ENCODE measurements at regions not wholly inside any gene's neighbourhood (a gene's known extent, or its start where the extent isn't known, plus 50 kb on each side); places are given as distances from the start of the nearest gene placed in this dataset.

GRCh38 chr15:91634179-91634578 lies 219.3 kb upstream of the SLCO3A1 start:
- H3K27me3 ChIP-seq (replicated peaks; ENCODE audit: control insufficient read depth, insufficient read depth, low read length): no peaks in the 10 kb centered on the region
- no peak overlapping the region for H3K4me3 ChIP-seq (replicated peaks; ENCODE audit: low read depth, low read length)
- TF ChIP-seq CTCF (IDR thresholded peaks at IDR 0.05; ENCODE audit: insufficient read depth, low read length, poor library complexity, severe bottlenecking): no peak
- DNase-seq (ENCODE audit: extremely low read depth, insufficient read length): no peak
- no peaks in the 10 kb centered on the region for H3K36me3 ChIP-seq (ENCODE audit: control insufficient read depth, insufficient read depth, low read length)

GRCh38 chr15:91635080-91635479 lies 218.4 kb upstream of the SLCO3A1 start:
- H3K36me3 ChIP-seq (ENCODE audit: control insufficient read depth, insufficient read depth, low read length): no peaks in the 10 kb centered on the region
- DNase-seq (ENCODE audit: extremely low read depth, insufficient read length): no peak
- H3K4me3 ChIP-seq (replicated peaks; ENCODE audit: low read depth, low read length): no peak overlapping the region
- no peak for TF ChIP-seq CTCF (IDR thresholded peaks at IDR 0.05; ENCODE audit: insufficient read depth, low read length, poor library complexity, severe bottlenecking)
- H3K27me3 ChIP-seq (replicated peaks; ENCODE audit: control insufficient read depth, insufficient read depth, low read length): no peaks in the 10 kb centered on the region

- H3K4me3 ChIP-seq (replicated peaks; ENCODE audit: low read depth, low read length): no peak overlapping the region
- H3K36me3 ChIP-seq (ENCODE audit: control insufficient read depth, insufficient read depth, low read length): no peaks in the 10 kb centered on the region
- TF ChIP-seq CTCF (IDR thresholded peaks at IDR 0.05; ENCODE audit: insufficient read depth, low read length, poor library complexity, severe bottlenecking): no peak
- no peak for DNase-seq (ENCODE audit: extremely low read depth, insufficient read length)
- H3K27me3 ChIP-seq (replicated peaks; ENCODE audit: control insufficient read depth, insufficient read depth, low read length): no peaks in the 10 kb centered on the region
These were observed 217.9 kb upstream of the SLCO3A1 start for GRCh38 chr15:91635641-91636040.

- DNase-seq (ENCODE audit: extremely low read depth, insufficient read length): no peak
- no peak for TF ChIP-seq CTCF (IDR thresholded peaks at IDR 0.05; ENCODE audit: insufficient read depth, low read length, poor library complexity, severe bottlenecking)
- Histone ChIP-seq H3K36me3 (ENCODE audit: control insufficient read depth, insufficient read depth, low read length) (no peaks in the 10 kb centered on the region), H3K27me3 (replicated peaks; ENCODE audit: control insufficient read depth, insufficient read depth, low read length) (no peaks in the 10 kb centered on the region), H3K4me3 (replicated peaks; ENCODE audit: low read depth, low read length) (no peak overlapping the region)
These were observed 204.5 kb upstream of the SLCO3A1 start for GRCh38 chr15:91649016-91649415.

- no peaks in the 10 kb centered on the region for H3K27me3 ChIP-seq (replicated peaks; ENCODE audit: control insufficient read depth, insufficient read depth, low read length)
- no peaks in the 10 kb centered on the region for H3K36me3 ChIP-seq (ENCODE audit: control insufficient read depth, insufficient read depth, low read length)
- no peak for DNase-seq (ENCODE audit: extremely low read depth, insufficient read length)
- H3K4me3 ChIP-seq (replicated peaks; ENCODE audit: low read depth, low read length): no peak overlapping the region
- TF ChIP-seq CTCF (IDR thresholded peaks at IDR 0.05; ENCODE audit: insufficient read depth, low read length, poor library complexity, severe bottlenecking): no peak
These were observed 203.6 kb upstream of the SLCO3A1 start for GRCh38 chr15:91649831-91650321.

GRCh38 chr15:91651251-91651650 lies 202.3 kb upstream of the SLCO3A1 start:
- no peak for TF ChIP-seq CTCF (IDR thresholded peaks at IDR 0.05; ENCODE audit: insufficient read depth, low read length, poor library complexity, severe bottlenecking)

More at GRCh38 chr15:91651251-91651650, 202.3 kb upstream of the SLCO3A1 start:
- H3K4me3 ChIP-seq (replicated peaks; ENCODE audit: low read depth, low read length): no peak overlapping the region
- H3K27me3 ChIP-seq (replicated peaks; ENCODE audit: control insufficient read depth, insufficient read depth, low read length): no peaks in the 10 kb centered on the region
- no peaks in the 10 kb centered on the region for H3K36me3 ChIP-seq (ENCODE audit: control insufficient read depth, insufficient read depth, low read length)
- DNase-seq (ENCODE audit: extremely low read depth, insufficient read length): no peak

Data from GM06990 (cell line).